GM23338 (cell line): ENCODE measurements at regions not wholly inside any gene's neighbourhood (a gene's known extent, or its start where the extent isn't known, plus 50 kb on each side); places are given as distances from the start of the nearest gene placed in this dataset.

Source experiments
- EZH2 ChIP-seq: fragments of 200-600 bp; sonication (generic); IDR thresholded peaks from one replicate; pipeline ENCODE4 v1.8.0; 2017; ENCODE audit warnings: antibody characterized with exemption, mild to moderate bottlenecking, low read depth; ENCODE audit not compliant: unreplicated experiment
- TF ChIP-seq, protein P1 (sequence below), 2 experiments: fragments of 200-600 bp in 1 of 2; sonication (generic) in 1 of 2; conservative IDR thresholded peaks; 2 replicates each; pipeline versions ENCODE4 v1.5.1 to v1.6.1; 2016 to 2017; ENCODE audit warnings: antibody characterized with exemption in 2 of 2, low read depth in 2 of 2, mild to moderate bottlenecking in 2 of 2, moderate library complexity in 1 of 2

DNA sequence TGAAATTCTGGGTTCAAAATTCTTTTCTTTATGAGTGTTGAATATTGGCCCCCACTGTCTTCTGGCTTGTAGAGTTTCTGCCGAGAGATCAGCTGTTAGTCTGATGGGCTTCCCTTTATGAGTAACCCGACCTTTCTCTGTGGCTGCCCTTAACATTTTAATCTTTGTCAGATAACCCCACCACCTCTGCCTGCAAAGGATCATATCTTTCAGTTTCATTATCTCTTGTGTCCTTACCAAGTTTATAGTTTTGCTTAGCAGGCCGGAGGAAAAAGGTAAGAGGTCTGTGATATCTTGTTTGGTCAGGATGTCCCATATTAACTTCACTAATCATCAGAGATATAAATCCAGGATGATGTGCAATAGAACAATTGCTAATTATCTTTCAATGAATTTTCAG is 970.2 kb upstream of the TYRP1 start:
- TF ChIP-seq, protein P1, sequence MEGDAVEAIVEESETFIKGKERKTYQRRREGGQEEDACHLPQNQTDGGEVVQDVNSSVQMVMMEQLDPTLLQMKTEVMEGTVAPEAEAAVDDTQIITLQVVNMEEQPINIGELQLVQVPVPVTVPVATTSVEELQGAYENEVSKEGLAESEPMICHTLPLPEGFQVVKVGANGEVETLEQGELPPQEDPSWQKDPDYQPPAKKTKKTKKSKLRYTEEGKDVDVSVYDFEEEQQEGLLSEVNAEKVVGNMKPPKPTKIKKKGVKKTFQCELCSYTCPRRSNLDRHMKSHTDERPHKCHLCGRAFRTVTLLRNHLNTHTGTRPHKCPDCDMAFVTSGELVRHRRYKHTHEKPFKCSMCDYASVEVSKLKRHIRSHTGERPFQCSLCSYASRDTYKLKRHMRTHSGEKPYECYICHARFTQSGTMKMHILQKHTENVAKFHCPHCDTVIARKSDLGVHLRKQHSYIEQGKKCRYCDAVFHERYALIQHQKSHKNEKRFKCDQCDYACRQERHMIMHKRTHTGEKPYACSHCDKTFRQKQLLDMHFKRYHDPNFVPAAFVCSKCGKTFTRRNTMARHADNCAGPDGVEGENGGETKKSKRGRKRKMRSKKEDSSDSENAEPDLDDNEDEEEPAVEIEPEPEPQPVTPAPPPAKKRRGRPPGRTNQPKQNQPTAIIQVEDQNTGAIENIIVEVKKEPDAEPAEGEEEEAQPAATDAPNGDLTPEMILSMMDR (conservative IDR thresholded peaks at IDR 0.05; ENCODE audit: low read depth in 2 of 2), result no peak
- TF ChIP-seq EZH2, result no peak
